ENCODE measurements at regions not wholly inside any gene's neighbourhood (a gene's known extent, or its start where the extent isn't known, plus 50 kb on each side); places are given as distances from the start of the nearest gene placed in this dataset.

DNA sequence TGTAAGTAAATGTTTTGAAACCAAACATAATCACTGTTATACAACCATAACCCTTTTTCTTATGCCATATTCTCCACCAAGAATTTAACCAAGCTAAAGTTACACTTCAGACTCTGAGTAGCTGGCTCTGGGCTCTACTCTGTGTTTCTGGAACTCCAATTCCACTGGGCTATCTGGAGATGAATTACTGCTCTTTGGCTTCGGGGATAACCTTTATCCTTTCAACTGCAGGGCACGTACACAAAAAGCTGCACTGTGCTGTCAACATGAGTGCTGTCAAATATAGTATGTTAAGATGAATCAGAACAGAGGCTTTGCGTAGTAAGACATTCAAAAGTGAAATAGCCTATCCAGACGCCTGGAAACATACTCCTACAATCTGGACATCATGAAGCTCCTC is 500.6 kb downstream of the LTN1 start:
- TF ChIP-seq, protein P1, sequence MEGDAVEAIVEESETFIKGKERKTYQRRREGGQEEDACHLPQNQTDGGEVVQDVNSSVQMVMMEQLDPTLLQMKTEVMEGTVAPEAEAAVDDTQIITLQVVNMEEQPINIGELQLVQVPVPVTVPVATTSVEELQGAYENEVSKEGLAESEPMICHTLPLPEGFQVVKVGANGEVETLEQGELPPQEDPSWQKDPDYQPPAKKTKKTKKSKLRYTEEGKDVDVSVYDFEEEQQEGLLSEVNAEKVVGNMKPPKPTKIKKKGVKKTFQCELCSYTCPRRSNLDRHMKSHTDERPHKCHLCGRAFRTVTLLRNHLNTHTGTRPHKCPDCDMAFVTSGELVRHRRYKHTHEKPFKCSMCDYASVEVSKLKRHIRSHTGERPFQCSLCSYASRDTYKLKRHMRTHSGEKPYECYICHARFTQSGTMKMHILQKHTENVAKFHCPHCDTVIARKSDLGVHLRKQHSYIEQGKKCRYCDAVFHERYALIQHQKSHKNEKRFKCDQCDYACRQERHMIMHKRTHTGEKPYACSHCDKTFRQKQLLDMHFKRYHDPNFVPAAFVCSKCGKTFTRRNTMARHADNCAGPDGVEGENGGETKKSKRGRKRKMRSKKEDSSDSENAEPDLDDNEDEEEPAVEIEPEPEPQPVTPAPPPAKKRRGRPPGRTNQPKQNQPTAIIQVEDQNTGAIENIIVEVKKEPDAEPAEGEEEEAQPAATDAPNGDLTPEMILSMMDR (conservative IDR thresholded peaks at IDR 0.05 in 1 of 2, IDR thresholded peaks at IDR 0.05 in 1 of 2; ENCODE audit: extremely low read depth in 1 of 2, insufficient read depth in 1 of 2, low read depth in 1 of 2, low read length in 2 of 2), result no peak
- TF ChIP-seq EZH2 (IDR thresholded peaks at IDR 0.05; ENCODE audit: borderline replicate concordance, low read length), result no peak
